ENCODE measurements at regions not wholly inside any gene's neighbourhood (a gene's known extent, or its start where the extent isn't known, plus 50 kb on each side); places are given as distances from the start of the nearest gene placed in this dataset.

DNA sequence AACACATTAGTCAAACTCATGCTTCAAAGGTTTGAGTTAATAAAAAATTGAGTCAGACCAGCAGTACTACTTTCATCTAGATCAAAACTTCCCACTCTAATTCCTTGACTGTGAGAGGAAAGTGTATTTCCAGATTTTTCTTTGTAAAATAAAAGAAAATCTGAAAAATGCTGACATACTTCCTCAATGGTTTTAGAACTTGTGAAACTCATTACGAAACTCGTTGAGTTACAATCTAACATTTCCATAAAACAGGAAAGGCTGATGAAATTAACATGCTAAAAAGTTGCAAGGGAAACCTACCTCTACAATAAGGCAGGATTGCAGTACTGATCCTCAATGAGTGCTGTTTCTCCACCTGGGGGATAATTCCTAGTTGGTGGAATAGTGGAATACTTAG is 217.8 kb upstream of the HCCS start:
- DNase-seq (ENCODE audit: low read depth in 4 of 4, low spot score in 3 of 4) = no peak

DNA sequence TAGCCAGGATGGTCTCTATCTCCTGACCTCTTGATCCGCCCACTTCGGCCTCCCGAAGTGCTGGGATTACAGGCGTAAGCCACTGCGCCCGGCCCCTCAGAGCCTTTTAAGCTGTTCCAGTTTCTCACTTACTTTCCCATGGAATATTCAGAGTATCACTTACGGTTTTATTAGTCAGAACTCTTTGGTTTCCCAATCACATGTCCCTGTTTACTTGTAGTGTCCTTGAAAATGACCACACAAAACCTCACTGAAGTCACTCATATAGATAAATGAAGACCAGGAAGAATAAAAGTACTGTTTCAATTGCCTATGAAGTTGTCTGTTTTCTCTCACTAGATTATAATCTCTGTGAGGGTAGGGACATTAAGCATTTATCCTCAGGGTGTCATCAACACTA is 217.2 kb upstream of the HCCS start:
- no peak for DNase-seq (ENCODE audit: low read depth in 4 of 4, low spot score in 3 of 4)

DNA sequence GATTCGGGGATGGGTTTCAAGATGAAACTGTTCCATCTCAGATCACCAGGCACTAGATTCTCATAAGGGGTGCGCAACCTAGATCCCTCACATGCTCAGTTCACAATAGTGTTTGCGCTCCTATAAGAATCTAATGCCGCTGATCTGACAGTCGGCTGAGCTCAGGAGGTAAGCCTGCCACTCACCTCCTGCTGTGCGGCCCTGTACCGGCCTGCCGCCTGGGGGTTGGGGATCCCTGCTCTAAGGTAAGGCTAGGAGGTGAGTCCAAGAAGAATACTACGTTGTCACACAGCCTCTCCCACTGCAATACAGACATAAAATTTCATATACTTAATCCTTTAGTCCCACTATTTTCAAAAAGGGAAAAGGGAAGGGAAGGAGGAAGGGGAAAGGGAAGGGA is 213.4 kb upstream of the HCCS start:
- DNase-seq (ENCODE audit: low read depth in 4 of 4, low spot score in 3 of 4) = no peak

DNA sequence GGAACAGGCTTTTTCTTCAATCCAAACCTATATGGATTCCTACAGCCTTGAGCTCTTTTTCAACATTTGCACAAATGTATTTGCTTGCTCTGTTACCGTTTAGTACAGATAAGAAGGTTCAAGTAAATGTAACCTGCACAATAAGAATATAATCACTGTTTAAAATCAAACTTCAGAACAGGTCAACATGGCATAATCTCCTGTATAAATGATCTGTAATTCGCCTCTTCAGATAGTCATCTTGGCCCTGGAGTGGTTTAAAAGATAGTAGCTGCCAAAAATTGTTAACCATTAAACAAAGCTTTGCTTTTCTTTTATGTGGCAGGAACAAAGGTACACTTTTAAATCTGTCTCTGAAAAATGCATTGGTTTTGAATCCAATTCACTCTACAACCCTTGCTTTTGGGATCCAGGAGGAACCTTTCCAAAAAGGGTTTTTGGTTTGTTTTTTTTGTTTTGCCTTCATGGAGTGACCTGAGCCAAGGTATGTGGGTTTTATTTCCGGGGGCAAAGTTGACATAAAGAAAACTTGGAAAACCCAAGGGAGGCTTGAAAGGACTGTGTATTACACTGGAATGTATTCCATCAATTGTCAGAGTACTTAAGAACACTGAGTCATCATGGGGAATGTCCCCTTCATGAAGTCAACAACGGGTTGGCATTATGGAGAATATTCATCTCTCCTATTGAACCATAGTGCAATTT is 210.4 kb upstream of the HCCS start:
- no peak for DNase-seq (ENCODE audit: low read depth in 4 of 4, low spot score in 3 of 4)

DNA sequence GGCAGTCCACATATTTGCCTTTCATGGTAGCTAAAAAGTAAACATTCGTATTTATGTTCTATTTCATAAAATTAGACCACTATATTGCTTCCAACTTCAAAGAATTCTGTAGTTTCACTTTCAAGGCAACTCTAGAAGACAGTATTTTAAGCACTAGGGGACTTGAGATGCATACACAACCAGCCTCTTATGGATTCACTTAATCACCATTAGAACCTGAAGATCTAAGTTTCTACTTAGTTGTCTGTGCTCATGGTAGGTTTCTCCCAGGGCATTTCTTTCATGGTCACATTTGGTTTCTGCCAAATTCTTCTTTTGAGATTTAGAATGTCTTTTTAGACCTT is 209.9 kb upstream of the HCCS start:
- DNase-seq (ENCODE audit: low read depth in 4 of 4, low spot score in 3 of 4) = no peak

DNA sequence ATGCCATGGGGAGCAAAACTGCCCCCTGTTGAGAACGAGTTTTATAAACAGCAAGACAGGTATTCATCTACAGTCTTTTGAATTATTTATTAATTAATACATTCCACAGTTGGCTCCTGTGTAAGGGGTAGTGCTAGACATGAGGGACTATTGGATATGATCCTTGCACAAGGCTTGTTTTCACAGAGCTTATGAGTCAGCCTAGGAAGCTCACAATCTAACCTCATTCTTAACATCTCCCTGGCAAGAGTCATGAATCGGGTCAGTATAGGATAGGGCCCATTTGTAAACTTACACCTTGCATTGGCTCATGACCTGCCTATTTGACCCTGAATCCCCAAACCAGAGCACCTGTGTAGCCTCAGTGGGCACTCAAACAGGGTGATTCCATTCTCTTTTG is 209.1 kb upstream of the HCCS start:
- DNase-seq (ENCODE audit: low read depth in 4 of 4, low spot score in 3 of 4) = no peak

DNA sequence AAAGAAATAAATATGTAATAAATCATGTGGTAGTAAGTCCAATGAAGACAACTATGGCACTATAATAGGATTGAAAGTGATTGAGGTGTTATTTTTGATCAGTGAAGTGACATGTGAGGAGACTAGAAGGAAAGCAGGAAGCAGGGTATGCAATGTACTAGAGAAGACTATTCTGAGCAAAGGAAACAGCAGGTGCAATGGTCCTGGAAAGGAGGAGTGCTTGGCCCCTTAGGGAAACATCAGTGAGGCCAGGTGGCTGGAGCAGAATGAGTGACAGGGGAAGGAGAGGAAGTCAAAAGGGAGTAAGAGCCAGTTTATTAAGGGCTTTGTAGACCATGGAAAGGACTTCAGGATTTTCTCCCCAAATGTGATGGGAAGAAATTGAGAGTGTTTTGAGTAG is 207.6 kb upstream of the HCCS start:
- DNase-seq (ENCODE audit: low read depth in 4 of 4, low spot score in 3 of 4) = no peak

DNA sequence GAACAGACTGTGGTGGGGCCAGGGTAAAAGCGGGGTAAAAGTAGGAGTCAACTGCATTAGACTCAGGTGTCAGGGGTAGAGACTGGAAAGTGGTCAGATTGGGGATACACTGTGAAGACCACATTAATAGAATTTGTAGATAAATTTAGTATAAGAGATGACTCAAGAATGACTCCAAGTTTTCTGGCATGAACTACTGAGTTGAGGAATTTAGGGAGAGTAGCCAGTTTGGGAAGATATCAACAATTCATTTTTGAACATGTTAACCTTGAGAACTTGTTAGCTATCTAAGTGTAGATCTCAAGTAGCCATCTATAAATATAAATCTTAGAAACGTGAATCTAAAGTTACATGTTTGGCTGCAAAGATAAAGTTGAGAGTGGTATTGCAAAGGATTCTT is 206.9 kb upstream of the HCCS start:
- no peak for DNase-seq (ENCODE audit: low read depth in 4 of 4, low spot score in 3 of 4)

DNA sequence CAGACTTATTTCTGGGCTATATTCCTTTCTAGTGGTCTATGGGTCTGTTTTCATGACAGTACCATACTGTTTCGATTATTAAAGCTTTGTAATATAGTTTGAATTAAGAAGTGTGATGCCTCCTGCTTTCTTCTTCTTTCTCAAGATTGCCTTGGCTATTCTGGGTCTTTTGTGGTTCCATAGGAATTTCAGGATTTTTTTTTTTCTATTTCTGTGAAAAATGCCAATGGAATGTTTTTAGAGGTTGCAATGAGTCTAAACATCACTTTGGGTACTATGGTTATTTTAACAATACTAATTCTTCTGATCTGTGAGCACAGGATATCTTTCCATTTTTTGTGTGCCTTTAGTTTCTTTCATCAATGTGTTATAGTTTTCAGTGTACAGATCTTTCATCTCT is 204.3 kb upstream of the HCCS start:
- DNase-seq (ENCODE audit: low read depth in 4 of 4, low spot score in 3 of 4) = no peak

DNA sequence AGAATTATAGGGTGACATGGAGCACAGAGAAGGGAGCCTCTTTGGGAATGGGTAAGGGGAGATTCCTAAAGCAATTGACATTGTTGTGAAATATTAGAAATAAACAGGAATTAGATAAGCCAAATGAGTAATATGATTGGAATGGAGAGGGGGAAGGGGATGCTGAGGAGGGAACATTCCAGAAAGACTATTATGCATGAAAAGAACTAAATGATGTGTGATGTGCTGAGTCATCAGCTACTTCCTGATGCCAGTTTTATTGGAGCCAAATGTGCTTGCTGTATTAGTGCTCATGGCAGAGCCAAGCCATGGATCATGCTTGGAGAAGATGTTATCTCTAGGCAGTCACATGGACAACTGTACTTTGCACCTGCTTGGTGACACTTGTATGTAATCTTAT is 189.0 kb upstream of the HCCS start:
- DNase-seq (ENCODE audit: low read depth in 4 of 4, low spot score in 3 of 4) = no peak

DNA sequence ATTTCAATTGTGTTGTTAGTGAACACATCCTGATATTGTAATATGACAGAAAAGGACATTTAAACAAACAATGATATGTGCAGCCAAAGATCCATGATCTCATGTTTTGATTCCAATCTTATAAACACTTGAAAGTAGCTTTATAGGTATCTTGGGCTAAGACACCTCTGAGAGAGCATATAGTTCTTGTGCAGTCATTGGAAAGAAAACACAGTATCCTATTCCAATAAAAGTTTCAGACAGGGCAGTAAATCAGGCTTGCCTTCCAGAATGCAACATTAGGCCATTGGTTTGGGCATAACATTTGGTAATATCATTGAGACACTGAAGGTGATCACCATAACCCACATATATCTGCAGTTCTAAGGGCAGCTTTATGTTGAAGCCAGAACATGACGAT is 188.3 kb upstream of the HCCS start:
- DNase-seq (ENCODE audit: low read depth in 4 of 4, low spot score in 3 of 4) = no peak

DNA sequence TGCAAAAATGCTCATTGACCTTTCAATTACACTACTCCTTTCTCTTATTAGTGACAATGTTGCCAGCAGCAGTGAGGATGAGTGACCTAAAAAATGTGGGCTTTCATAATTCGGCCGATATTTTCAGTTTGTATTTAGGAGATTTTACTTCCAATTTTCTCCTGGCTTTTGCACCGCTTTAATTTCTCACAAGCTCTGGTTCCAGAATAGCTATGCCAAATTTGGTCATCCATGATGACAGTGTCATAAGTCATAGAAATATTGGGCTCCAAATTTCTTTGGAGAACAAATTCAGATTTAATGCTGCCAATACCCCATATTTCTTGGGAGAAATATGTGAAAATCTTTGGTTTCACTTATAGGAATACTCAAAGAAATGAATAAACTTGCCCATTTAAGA is 187.7 kb upstream of the HCCS start:
- DNase-seq (ENCODE audit: low read depth in 4 of 4, low spot score in 3 of 4) = no peak

DNA sequence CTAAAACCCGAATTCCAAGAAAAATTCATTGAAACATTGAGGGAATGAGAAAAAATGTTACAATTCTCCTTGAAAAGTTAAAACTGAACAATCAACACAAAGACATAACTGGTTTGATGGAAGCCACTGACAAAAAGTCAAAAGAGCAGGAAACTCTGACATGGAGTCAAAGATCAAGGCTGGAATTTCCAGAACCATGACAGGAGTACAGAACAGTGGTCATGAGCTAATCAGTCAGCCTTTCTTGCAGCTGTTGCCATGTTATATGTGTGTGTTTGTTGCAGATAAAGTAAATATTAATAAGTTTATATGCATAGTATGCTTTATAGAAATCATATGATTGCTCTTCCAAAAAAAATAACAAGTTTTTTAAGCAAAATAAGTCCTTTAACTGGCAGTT is 184.7 kb upstream of the HCCS start:
- DNase-seq (ENCODE audit: low read depth in 4 of 4, low spot score in 3 of 4) = no peak

DNA sequence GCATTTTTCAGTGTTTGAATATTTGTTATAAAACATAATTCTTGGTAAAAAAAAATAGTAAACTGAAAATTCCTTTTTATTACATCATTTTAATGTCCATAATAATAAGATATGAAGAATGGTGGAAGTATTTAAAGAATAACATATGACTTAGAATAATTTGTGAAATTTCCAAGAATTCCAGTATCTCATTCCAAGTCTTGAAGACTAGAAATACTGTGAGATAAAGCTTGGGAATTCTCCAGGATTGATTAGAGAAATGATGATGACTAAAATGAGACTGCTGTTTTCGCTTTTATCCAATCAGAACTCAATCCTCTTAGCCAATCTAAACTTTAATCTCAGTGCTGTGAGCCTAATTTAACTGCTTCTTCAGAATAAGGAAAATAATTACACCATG is 184.2 kb upstream of the HCCS start:
- DNase-seq (ENCODE audit: low read depth in 4 of 4, low spot score in 3 of 4) = no peak

DNA sequence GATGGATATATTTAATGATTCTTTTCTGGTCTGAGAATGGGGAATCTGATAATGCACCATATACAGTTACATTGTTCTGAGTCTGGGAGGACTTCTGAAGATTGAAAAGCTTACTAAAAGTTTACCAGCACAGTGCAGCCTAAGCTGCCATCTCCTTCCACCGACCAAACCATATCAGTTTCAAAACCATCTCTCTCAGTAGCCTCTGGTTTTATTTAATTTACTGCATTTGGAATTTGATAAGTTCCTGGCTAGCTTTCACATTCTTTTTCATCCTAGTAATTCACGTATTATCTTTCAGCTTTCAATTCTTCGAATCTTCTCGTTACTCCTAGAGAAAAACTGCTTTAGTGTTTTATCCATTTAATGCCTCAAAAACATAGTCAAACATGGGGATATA is 181.4 kb upstream of the HCCS start:
- no peak for DNase-seq (ENCODE audit: low read depth in 4 of 4, low spot score in 3 of 4)

DNA sequence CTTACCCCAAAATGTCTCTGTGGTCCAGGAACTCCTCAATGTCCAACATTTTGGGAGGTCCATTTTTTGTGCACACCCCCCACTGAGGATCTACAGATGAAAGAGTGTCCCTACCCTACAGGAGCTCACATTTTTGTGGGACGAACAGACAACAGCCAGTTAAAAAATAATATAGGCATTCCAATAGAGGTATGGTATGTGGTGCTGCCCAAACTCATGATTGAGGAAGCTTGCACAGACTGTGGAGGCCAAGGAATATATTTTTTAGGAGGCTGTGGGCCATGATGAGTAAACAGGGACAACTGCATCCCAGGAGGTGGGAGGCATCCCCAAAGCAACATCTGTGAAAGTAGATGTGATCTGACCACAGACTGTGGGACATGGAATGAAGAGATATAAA is 181.0 kb upstream of the HCCS start:
- no peak for DNase-seq (ENCODE audit: low read depth in 4 of 4, low spot score in 3 of 4)

DNA sequence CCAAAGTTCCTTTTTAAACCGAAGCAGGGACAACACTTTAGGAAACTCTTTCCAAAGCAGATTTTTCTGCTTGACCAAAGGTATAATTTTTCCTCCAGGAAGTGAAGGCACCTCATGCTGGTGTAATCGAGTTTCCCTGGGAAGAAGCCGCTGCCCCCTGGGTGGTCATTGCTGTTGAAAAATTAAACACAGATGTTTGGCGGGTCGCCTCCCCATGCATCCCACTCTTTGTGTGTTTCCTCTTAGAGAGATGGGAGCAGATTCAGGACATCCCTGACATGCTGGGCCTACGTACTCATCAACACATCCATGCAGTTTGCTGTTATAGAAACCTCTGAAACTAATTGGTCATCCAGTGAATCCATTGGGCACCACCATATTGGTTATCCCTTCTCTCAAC is 179.2 kb upstream of the HCCS start:
- no peak for DNase-seq (ENCODE audit: low read depth in 4 of 4, low spot score in 3 of 4)

DNA sequence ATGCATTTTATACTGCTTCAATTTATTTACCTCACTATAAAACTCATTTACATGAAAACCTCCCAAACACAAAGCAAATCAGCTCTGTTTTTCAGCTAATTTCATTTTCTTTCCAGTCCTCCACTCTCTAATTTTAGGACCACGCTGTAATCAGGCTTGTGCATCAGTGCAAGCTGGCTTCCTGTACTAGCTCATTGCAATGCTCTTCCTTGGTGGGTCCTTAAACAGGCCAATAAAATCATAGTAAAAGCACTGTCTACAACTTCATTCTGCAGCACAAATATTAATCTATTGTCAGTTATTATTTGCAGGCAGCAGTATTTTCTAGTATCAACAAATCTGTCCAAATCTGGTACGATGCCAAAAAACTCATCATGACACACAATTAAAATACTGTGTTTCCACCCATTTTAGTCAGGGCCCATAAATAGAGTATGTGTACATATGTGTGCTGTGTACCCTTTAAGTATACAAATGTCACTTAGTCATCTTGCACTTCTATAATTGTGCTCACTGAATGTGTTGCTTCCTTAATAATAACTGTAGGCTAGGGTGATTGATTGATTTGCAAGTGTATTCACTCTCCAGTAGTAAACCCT is 178.2 kb upstream of the HCCS start:
- DNase-seq (ENCODE audit: low read depth in 4 of 4, low spot score in 3 of 4) = no peak

DNA sequence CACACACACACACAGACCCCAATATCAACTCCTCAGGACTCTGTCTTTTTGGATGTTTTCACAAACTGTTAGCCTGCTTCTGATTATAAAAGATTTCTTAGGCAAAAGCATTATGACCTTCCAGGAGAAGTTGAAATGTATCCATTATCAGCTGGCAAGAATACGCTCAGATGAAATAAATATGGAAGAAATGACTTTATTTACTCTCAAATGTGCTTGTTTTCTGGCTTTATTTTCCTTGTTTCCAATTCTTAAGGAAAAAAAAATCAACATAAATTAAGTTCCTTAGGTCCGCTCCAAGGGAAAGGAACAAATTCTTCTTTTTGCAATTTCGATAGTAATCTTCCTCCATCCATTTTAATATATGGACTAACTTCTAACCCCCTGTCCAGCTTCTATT is 175.6 kb upstream of the HCCS start:
- DNase-seq (ENCODE audit: low read depth in 4 of 4, low spot score in 3 of 4) = no peak

DNA sequence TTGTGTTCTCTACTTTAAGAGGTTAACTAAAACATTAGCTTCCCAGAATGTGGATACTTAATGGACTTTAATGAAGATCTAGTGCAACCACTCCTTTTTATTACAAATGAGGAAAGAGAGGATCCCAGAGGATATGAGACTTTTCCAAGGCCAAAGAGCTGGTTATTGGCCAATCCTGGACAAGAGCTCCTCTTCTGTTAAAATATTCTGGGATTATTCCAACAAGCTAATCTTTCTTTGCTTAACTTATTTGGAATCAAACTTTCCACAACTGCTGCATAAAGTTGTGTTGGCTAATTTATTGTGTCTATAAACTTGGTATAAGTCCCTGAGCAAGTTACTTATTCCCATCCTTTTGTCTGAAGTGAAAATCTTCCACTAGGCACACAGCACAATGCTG is 174.2 kb upstream of the HCCS start:
- no peak for DNase-seq (ENCODE audit: low read depth in 4 of 4, low spot score in 3 of 4)

DNA sequence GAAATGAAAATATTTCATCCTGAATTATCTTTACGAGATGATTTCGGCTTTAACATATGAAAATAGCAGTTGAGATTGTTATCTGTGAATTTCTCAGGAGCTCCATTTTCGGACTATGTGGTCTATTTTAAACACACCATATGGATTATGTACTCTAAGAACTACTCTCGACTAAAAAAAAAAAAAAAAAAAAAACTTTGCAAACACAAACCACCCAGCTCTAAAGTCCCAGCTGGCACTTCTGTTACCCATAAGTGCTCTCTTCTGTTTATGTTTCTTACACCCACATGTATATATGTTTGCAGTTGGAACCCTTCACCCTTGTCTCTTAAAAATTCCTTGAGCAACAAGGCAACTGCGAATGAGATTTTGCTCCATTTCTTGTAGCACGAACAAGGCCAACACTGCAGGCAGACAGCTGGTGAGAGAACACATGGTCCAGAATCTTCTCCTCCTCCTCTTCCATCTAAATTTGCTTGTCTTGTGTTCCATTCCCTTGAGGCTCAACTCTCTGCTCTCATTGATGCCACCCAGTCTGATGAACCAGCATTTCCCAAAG is 172.7 kb upstream of the HCCS start:
- no peak for DNase-seq (ENCODE audit: low read depth in 4 of 4, low spot score in 3 of 4)

DNA sequence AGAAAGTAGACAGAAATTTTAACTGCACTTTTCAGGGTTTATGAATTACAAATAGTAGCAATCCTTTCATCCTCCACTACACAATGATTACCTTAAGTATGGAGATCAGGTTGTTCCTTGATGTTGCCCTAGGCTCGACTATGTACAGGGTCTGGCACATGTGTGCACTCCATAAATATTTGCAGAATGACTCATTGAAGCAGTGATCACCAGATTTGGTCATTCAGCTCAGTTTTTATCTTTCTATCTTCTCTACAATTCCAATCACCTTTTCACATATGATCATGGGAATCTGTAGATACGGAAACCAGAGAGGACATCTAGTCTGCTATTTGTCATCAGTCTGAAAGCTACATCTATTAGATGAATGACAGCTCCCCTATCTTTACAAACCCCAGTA is 171.7 kb upstream of the HCCS start:
- DNase-seq (ENCODE audit: low read depth in 4 of 4, low spot score in 3 of 4) = no peak
